ENCODE measurements at regions not wholly inside any gene's neighbourhood (a gene's known extent, or its start where the extent isn't known, plus 50 kb on each side); places are given as distances from the start of the nearest gene placed in this dataset.
A peak's percentile ranks its signal among the peaks of the same experiment; 100 is the strongest.

- H3K4me3 ChIP-seq (ENCODE audit: low read depth, low read length) = no peak overlapping the region
- no peak for DNase-seq (ENCODE audit: low read depth)
- TF ChIP-seq CTCF (IDR thresholded peaks at IDR 0.05; ENCODE audit: insufficient read depth, low read length) = no peak
These were observed 175.3 kb upstream of the KCNG1 start for GRCh38 chr20:51198238-51198637.

- H3K4me3 ChIP-seq (ENCODE audit: low read depth, low read length) = no peak overlapping the region
- DNase-seq (ENCODE audit: low read depth) = no peak
- TF ChIP-seq CTCF (IDR thresholded peaks at IDR 0.05; ENCODE audit: insufficient read depth, low read length) = no peak
These were observed 174.2 kb upstream of the KCNG1 start for GRCh38 chr20:51196991-51197651.

DNA sequence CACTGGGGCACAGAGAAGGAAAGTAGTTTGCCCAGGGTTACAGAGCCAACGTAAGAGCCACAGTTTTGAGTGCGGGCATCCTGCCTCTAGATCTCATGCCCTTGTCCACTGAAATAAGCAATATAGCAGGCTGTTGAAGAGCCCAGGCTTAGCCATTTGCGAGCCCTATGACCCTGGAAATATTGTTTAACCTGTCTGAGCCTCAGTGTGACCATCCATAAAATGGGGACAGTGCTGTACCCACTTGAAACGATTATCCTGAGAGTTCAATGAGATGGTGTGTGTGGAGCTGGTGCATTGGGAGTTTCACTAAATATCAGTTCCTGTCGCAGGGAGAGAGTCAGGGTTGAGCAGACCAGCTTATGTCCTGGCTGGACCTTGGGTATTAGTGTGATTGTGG is 173.1 kb upstream of the KCNG1 start:
- no peak for TF ChIP-seq CTCF (IDR thresholded peaks at IDR 0.05; ENCODE audit: insufficient read depth, low read length)
- no peak overlapping the region for H3K4me3 ChIP-seq (ENCODE audit: low read depth, low read length)
- DNase-seq (ENCODE audit: low read depth) = no peak

- no peak for DNase-seq (ENCODE audit: low read depth)
- no peak overlapping the region for H3K4me3 ChIP-seq (ENCODE audit: low read depth, low read length)
- no peak for TF ChIP-seq CTCF (IDR thresholded peaks at IDR 0.05; ENCODE audit: insufficient read depth, low read length)
These were observed 172.6 kb upstream of the KCNG1 start for GRCh38 chr20:51195419-51195901.

DNA sequence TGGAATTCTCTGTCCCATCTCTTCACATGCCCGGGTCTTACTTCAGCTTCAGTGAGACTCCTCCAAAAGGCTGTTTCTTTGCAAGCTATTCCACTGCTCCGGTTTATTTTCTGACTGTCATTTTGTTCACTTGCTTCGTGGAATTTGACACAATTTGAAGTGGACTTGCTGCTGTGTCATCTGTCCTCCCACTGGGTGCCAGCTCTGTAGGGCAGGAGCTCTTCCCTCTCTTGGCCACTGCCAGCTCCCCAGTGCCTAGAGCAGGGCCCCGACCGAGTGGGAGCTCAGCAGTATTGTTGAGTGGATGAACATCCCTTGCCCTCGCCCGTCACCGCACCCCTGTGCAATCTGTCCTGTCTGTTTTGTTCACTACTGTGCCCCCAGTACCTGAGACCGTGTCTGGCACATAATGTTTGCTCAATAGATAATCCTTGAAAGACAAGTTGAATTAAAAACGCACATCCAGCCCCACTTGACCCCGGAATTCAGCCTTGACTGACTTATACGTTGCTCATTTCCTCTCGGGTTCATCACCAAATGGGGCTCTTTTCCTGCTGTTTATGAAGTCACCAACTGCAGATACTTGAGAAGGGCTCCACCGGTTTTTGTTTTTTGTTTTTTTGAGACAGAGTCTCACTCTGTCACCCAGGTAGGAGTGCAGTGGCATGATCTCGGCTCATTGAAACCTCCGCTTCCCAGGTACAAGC is 170.3 kb upstream of the KCNG1 start:
- no peak overlapping the region for H3K4me3 ChIP-seq (ENCODE audit: low read depth, low read length)
- no peak for DNase-seq (ENCODE audit: low read depth)
- no peak for TF ChIP-seq CTCF (IDR thresholded peaks at IDR 0.05; ENCODE audit: insufficient read depth, low read length)

DNA sequence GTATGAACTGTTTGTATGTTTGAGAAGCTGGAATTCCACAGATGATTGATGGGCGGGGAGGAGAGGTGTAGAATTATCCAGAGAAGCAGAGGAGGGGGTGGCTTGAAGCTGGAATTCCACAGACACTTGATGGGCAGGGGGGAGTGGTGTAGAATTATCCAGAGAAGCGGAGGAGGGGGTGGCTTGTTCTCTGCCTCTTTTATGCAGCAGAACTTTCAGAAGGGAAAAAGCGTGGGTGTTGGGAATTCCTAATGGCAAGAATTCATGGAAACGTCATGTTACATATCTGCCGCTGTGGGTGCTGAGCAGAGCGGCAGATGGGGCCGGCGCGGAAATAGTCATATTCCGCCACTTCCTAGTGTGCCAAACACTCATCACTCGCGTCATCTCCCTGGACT is 167.9 kb upstream of the KCNG1 start:
- peak; percentile 22 for DNase-seq (ENCODE audit: low read depth)
- H3K4me3 ChIP-seq (ENCODE audit: low read depth, low read length) = no peak overlapping the region
- TF ChIP-seq CTCF (IDR thresholded peaks at IDR 0.05; ENCODE audit: insufficient read depth, low read length) = no peak
